Ishikawa (cell line): ENCODE measurements at regions not wholly inside any gene's neighbourhood (a gene's known extent, or its start where the extent isn't known, plus 50 kb on each side); places are given as distances from the start of the nearest gene placed in this dataset.

Experiments used
- CEBPB ChIP-seq: IDR thresholded peaks from 2 replicates; pipeline ENCODE4 v1.6.1; 2012
- CREB1 ChIP-seq: IDR thresholded peaks from 2 replicates; pipeline ENCODE4 v1.6.1; 2012; ENCODE audit warnings: low read depth
- EGR1 ChIP-seq: IDR thresholded peaks from 2 replicates; pipeline ENCODE4 v1.6.1; 2012
- EP300 ChIP-seq: IDR thresholded peaks from 2 replicates; pipeline ENCODE4 v1.6.1; 2012; ENCODE audit warnings: borderline replicate concordance
- FOXM1 ChIP-seq: IDR thresholded peaks from 2 replicates; pipeline ENCODE4 v1.6.1; 2012; ENCODE audit warnings: low read depth, borderline replicate concordance
- NFIC ChIP-seq: IDR thresholded peaks from 2 replicates; pipeline ENCODE4 v1.6.1; 2012
- RAD21 ChIP-seq: IDR thresholded peaks from 2 replicates; pipeline ENCODE4 v1.6.1; 2012; ENCODE audit warnings: low read depth
- REST ChIP-seq: IDR thresholded peaks from 2 replicates; pipeline ENCODE4 v1.6.1; 2012; ENCODE audit warnings: low read depth, mild to moderate bottlenecking
- TAF1 ChIP-seq: IDR thresholded peaks from 2 replicates; pipeline ENCODE4 v1.6.1; 2012; ENCODE audit warnings: low read depth, mild to moderate bottlenecking
- TCF12 ChIP-seq: IDR thresholded peaks from 2 replicates; pipeline ENCODE4 v1.6.1; 2012; ENCODE audit warnings: low read depth
- TEAD4 ChIP-seq: IDR thresholded peaks from 2 replicates; pipeline ENCODE4 v1.6.1; 2012
- USF1 ChIP-seq: IDR thresholded peaks from 2 replicates; pipeline ENCODE4 v1.6.1; 2012
- YY1 ChIP-seq: IDR thresholded peaks from 2 replicates; pipeline ENCODE4 v1.6.1; 2012; ENCODE audit warnings: low read depth
- ZBTB7A ChIP-seq: IDR thresholded peaks from 2 replicates; pipeline ENCODE4 v1.6.1; 2012; ENCODE audit warnings: low read depth
- TF ChIP-seq, protein P1 (sequence below): IDR thresholded peaks from 2 replicates; pipeline ENCODE4 v1.6.1; 2012

- TF ChIP-seq TEAD4 (no peak), YY1 (no peak), EP300 (no peak), RAD21 (no peak), REST (no peak), EGR1 (no peak), NFIC (no peak), FOXM1 (no peak), ZBTB7A (no peak), USF1 (no peak), TCF12 (no peak), TAF1 (no peak), CEBPB (no peak), CREB1 (no peak)
- TF ChIP-seq, protein P1, sequence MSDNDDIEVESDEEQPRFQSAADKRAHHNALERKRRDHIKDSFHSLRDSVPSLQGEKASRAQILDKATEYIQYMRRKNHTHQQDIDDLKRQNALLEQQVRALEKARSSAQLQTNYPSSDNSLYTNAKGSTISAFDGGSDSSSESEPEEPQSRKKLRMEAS: no peak
Measured at GRCh38 chr15:38622908-38623307, 58.3 kb upstream of the RASGRP1 start.

- TF ChIP-seq YY1: no peak
- no peak for TF ChIP-seq NFIC
- no peak for TF ChIP-seq USF1
- TF ChIP-seq EGR1: no peak
- no peak for TF ChIP-seq RAD21
- no peak for TF ChIP-seq CREB1
- TF ChIP-seq TEAD4: no peak
- no peak for TF ChIP-seq EP300
- TF ChIP-seq CEBPB: no peak
- no peak for TF ChIP-seq FOXM1
- no peak for TF ChIP-seq REST
- TF ChIP-seq, protein P1: no peak
- no peak for TF ChIP-seq TAF1
- TF ChIP-seq TCF12: no peak
- no peak for TF ChIP-seq ZBTB7A
Measured at GRCh38 chr15:38623744-38624143, 59.1 kb upstream of the RASGRP1 start.

- TF ChIP-seq ZBTB7A: no peak
- no peak for TF ChIP-seq EP300
- no peak for TF ChIP-seq REST
- TF ChIP-seq TCF12: no peak
- TF ChIP-seq CREB1: no peak
- no peak for TF ChIP-seq TAF1
- TF ChIP-seq YY1: no peak
- TF ChIP-seq TEAD4: no peak
- TF ChIP-seq EGR1: no peak
- TF ChIP-seq FOXM1: no peak
- TF ChIP-seq, protein P1: no peak
- TF ChIP-seq RAD21: no peak
- no peak for TF ChIP-seq USF1
- no peak for TF ChIP-seq CEBPB
- no peak for TF ChIP-seq NFIC
Measured at GRCh38 chr15:38624244-38625205, 59.9 kb upstream of the RASGRP1 start.
